ENCODE measurements at regions not wholly inside any gene's neighbourhood (a gene's known extent, or its start where the extent isn't known, plus 50 kb on each side); places are given as distances from the start of the nearest gene placed in this dataset.

DNA sequence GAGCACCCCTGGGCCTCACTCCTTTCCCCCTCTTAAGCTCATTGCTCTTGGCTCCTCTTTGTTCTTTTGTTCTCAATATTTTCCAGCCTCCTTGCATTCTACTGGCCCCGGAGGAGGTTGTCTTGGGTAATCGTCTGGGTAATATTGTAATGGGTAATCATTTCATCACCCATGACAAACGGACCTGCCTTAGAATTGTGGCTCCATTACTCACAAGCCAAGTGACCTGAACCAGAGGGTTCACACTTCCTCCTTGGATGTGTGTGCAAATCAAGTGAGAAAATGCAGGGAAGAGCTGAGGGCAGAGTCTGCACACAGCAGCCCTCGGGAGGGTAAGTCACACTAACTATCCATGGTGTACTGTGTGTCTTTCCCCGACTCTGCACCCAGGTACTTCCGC is 305.0 kb downstream of the BUD13 start:
- no peak for DNase-seq

DNA sequence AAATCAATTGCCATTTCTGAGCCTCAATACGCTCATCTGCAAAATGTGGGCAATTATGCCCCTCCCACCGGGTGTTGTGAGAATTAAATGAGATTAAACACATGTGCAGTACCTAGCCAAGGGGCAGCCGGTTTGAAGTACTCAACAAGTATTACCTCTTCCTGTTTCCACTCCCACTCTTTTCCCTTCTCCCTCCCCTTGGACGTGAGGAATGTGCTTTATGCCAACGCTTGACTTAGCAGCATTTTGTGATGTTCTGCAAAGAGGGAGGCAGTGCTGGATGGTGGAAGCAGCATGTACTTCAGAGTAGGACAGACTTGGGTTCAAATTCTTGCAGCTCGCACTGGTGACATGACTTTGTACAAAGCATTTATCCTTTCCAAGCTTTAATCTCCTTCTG is 306.0 kb downstream of the BUD13 start:
- DNase-seq, result no peak

DNA sequence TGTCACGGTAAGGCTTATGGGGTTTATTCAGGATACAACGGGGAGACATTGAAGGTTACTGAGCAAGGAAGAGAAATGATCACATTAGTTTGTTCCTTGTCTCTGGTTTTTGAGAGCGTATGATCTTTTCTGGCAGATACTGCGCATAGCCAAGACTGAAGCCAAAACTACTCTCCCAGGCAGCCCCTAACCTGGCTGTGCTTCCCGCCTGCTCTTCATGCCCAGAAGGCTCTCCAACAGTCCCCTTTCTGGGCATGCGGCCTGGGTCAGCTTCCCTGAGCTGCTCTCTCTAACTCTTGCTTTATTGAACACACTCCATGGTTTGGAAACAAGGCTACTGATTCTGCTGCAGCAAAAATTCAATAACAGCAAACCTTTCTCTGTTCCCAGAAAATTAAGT is 306.6 kb downstream of the BUD13 start:
- no peak for DNase-seq

DNA sequence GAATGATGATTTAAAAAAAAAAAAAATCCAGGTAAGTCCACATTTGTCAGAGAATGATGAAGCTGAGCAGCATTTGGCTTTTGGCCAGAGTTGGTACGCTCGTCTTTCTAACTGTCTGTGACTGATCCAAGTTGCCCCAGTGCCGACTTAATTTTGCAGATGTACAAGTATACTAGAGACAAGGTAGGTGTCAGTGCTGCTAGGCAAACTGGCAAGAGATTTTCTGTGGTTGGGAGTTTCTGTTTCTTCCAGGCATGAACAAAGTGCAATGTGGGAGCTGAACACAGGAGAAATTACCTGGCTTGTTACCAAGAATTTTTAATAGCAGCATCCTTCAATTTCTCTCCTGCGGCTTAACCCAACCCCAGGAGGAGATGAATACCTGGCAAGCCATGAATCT is 307.7 kb downstream of the BUD13 start:
- no peak for DNase-seq

DNA sequence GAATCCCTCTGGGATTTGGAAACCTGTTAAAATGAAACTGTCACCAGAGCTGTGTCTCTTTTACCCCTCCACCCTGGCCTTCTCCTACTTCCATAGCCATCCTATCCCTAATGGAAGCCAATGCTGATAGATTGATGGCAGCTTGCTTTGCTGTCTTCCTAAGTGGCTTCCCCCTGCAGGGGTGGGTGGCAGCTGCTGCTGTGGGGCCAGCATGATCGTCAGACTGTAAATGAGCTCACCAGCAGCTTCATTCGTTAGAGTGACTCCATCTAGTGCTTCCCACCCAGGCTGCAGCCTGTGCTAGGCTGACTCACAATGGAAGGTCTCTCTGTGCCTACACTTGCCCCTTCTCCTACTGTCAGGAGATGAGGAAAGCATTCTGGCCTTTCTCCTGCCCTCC is 311.0 kb downstream of the BUD13 start:
- DNase-seq, result no peak

- no peak for DNase-seq
These were observed 312.4 kb downstream of the BUD13 start for GRCh38 chr11:116460156-116460920.

GRCh38 chr11:116459185-116460045 is 313.4 kb downstream of the BUD13 start:
- no peak for DNase-seq

DNA sequence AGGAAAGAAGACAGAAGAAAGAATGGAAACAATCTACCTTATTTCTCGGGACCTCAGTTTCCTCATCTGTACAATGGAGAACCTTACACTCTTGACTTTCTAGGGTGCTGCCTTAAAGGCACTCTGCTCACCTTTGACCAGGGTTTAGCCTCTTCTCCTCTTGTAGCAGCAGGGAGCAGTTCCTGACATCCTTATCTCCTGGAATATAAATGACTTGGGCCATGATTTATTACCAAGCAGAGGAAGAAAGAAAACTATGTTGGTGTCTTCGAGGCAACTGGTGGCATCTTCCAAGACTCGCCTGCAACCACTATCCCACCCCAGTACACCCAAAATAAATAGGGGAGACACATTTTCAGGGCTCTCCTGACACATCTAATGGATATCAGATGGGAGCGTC is 314.2 kb downstream of the BUD13 start:
- no peak for DNase-seq

DNA sequence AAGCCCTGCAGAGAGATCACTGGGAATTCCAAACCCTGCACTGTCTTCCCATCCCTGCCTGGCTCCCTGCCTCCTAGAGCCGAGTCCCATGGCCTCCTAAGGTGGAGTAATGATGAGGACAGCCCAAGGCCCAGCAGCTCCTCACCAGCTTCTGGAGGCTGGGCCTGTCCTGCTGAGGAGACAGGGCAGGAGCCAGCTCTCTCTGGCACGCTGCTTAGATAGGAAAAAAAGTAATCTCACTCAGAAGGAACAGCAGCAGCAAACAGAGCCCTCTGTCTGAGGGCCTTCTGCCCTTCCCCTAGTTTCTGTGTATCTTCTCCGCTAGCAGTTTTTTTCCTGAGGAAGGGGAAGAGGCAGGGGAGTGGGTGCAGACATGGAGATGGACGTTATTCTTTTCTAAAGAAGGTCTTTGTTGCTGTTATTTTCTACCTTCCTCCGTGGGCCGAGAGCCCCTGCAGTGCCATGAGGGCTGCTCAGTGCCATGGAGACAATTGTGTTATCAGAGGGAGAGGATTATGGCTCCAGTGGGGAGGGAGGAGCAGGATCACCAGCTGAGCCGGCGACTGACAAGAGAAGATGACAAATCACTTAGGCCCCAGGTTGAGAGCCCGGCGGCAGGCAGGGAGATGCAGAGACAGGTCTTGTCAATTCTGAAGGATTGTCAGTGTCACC is 315.3 kb downstream of the BUD13 start:
- no peak for DNase-seq

GRCh38 chr11:116454951-116455350 is 317.8 kb downstream of the BUD13 start:
- DNase-seq, result no peak

- peak; percentile 10 for DNase-seq
These were observed 318.7 kb downstream of the BUD13 start for GRCh38 chr11:116454020-116454645.

- no peak for DNase-seq
These were observed 320.3 kb downstream of the BUD13 start for GRCh38 chr11:116452461-116452860.

DNA sequence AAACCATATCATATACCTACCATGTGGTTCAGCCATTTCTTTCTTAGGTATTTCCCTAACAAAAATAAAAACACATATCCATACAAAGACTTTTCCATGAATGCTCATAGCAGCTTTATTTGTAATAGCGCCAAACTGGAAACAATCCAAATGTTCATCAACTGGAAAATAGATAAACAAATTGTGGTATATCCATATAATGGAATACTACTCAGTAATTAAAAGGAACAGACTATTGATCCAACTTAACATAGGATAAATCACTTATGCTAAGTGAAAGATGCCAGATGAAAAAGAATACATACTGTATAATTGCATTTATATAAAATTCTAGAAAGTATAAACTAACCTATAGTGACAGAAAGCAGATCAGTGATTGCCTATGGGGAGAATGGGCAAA is 323.3 kb downstream of the BUD13 start:
- DNase-seq, result no peak

DNA sequence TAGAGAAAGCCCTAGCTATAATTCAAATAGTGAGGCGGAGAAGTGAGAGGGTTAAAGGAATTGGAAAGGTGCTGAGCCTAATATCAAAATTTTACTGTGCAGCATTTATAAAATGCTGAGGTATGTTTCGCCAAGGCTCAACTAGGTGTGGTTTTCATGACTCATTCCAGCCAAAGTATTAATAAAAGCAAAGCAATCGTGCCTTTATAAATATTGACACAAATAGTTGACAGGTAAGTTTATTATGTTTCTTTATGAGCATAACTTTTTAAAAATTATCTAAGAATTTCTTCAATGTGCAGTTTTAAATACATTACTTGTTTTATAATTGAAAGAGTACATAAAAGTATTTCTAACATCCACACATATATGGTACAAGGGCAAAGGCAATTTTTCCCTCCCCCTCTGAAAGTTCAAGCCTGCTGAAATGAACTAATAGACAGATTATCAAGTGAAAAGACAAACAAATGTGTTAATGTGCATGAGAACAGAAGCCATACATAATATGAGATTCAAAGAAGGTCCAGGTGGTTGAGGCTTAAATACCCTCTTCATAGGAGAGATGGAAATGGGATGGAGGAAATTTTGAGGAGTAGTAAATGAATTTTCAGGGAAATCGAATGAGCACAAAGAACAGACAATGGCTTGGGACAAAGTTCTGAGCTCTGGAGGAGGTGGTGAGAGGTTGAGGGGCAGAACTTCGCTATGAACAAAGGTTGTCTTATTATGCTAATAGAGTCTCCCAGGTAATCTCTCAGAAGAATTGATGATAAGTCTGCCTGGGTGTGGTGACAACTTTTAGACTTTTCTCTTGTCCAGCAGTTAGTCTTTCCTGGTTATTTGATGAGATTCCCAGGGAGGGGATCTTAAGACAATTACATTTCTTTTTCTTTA is 326.5 kb downstream of the BUD13 start:
- DNase-seq, result no peak

GRCh38 chr11:116445108-116446047 is 327.4 kb downstream of the BUD13 start:
- no peak for DNase-seq

GRCh38 chr11:116442238-116442752 is 330.5 kb downstream of the BUD13 start:
- no peak for DNase-seq

DNA sequence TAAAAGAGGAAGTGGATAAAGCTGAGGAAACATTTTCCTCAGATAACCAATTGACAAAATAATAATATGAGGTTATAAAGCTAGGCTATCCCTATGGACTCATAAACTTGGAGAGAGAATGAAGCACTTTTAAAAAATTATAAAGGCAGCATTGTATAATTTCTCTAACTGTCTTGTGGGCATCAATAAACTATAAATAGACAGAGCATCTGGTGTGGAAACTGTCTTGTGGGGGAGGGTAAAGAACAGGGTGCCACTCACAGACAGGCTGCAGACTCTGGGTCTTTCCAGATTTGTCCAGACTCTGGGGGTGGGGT is 333.5 kb downstream of the BUD13 start:
- DNase-seq, result no peak

GRCh38 chr11:116438651-116439360 is 334.0 kb downstream of the BUD13 start:
- DNase-seq, result no peak

- no peak for DNase-seq
These were observed 337.8 kb downstream of the BUD13 start for GRCh38 chr11:116434986-116435385.

DNA sequence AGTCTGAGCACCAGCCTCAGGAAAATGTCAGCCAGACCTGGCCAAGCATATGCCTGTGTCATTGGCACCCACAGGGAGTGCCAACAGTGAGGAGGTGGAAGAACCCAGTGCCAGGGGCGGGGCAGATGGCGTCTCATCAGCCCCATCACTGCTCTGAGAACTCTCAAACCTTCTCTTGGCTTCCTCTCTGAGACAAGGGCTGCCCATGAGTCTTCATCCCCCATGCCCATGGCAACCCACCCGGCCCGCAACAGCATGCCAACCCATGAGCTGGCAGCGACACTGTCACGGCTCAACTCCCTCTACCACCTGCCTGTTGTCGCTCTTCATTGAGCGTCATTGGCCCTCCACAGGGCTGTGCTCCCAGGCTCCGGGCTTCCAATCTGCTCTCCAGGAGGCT is 340.5 kb downstream of the BUD13 start:
- DNase-seq, result no peak

Measured in stimulated activated CD4-positive, alpha-beta T cell treated with anti-CD3 and anti-CD28 coated beads, Interleukin-1b, Interleukin-23, amount 100 ng/mL, for 48 hours (primary cell).